ENCODE measurements at regions not wholly inside any gene's neighbourhood (a gene's known extent, or its start where the extent isn't known, plus 50 kb on each side); places are given as distances from the start of the nearest gene placed in this dataset.
"Not testable (repeated sequence)": the region's sequence is repeated elsewhere in the genome, so short reads cannot be mapped to it uniquely, and the experiment has no call there.

- no peak overlapping the region for H3K4me3 ChIP-seq (ENCODE audit: extremely low read depth, insufficient read depth, low read length, poor library complexity, severe bottlenecking)
- H3K4me1 ChIP-seq (ENCODE audit: control insufficient read depth, insufficient read depth, low read length, poor library complexity, severe bottlenecking), result peaks cover 9% of the 10 kb centered on the region
- H3K9me3 ChIP-seq (ENCODE audit: control insufficient read depth, low read length), result no peaks in the 10 kb centered on the region
- no peak overlapping the region for H3K27ac ChIP-seq (ENCODE audit: low read depth, low read length, severe bottlenecking)
- WGBS, 2 experiments (ENCODE audit: insufficient coverage in 2 of 2), result 83% methylated on average over 1 of the region's 2 CpGs; no CpG with 5 or more reads in 1 of the 2 experiments
- no peaks in the 10 kb centered on the region for H3K36me3 ChIP-seq (ENCODE audit: control insufficient read depth, insufficient read depth, low read length)
These were observed 143.8 kb upstream of the KCTD3 start for GRCh38 chr1:215423288-215423687.

DNA sequence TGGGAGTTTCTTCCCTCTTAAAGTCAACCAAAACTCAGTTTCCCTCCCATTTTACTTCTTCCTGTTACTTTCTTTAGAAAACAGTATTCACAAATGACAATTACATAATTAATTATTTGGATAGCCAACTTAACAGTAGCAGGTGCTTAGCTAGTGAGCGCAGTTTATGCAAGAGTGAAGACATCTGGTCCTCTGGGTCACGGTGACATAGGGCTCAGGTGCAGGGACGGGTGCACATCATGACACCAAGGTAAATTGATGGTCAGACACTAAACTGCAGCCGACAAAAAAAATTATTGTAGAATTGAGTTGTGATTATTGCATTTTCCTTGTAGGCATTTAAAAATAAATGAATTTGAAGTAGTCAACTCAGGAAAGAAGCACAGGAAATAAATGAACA lies 142.0 kb upstream of the KCTD3 start:
- Histone ChIP-seq H3K4me1 (ENCODE audit: control insufficient read depth, insufficient read depth, low read length, poor library complexity, severe bottlenecking) (no peaks in the 10 kb centered on the region), H3K4me3 (ENCODE audit: extremely low read depth, insufficient read depth, low read length, poor library complexity, severe bottlenecking) (no peak overlapping the region), H3K9me3 (ENCODE audit: control insufficient read depth, low read length) (no peaks in the 10 kb centered on the region), H3K36me3 (ENCODE audit: control insufficient read depth, insufficient read depth, low read length) (no peaks in the 10 kb centered on the region), H3K27ac (ENCODE audit: low read depth, low read length, severe bottlenecking) (no peak overlapping the region)
- 72 to 88% methylated on average over 2 to 4 of the region's 4 CpGs for WGBS, 2 experiments (ENCODE audit: insufficient coverage in 2 of 2)

DNA sequence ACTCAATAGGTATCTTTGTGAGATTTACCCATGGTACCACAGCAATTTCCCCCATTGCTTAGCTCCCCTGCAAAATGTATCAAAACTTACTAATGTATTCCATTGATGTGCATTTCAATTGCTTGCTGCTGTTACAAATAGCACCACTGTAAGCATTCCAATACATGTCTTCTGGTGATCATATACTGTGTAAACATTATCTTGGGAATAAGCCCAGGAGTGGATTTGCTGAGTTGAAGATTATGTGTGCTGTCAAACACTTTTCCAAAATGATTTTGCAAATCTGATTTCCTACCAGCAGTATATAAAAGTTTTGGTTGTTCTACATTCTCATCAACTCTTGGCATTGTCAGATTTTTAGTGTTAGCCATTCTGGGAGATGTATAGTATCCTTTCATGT lies 141.0 kb upstream of the KCTD3 start:
- Histone ChIP-seq H3K27ac (ENCODE audit: low read depth, low read length, severe bottlenecking) (no peak overlapping the region), H3K4me1 (ENCODE audit: control insufficient read depth, insufficient read depth, low read length, poor library complexity, severe bottlenecking) (no peaks in the 10 kb centered on the region), H3K4me3 (ENCODE audit: extremely low read depth, insufficient read depth, low read length, poor library complexity, severe bottlenecking) (no peak overlapping the region), H3K36me3 (ENCODE audit: control insufficient read depth, insufficient read depth, low read length) (no peaks in the 10 kb centered on the region), H3K9me3 (ENCODE audit: control insufficient read depth, low read length) (no peaks in the 10 kb centered on the region)

GRCh38 chr1:215432483-215433227 lies 134.4 kb upstream of the KCTD3 start:
- not testable (repeated sequence) for H3K9me3 ChIP-seq (ENCODE audit: control insufficient read depth, low read length); H3K4me1 ChIP-seq (ENCODE audit: control insufficient read depth, insufficient read depth, low read length, poor library complexity, severe bottlenecking)
- 79 to 90% methylated on average over 2 to 5 of the region's 6 CpGs for WGBS, 2 experiments (ENCODE audit: insufficient coverage in 2 of 2)

GRCh38 chr1:215433237-215433636 lies 133.9 kb upstream of the KCTD3 start:
- Histone ChIP-seq H3K4me1 (ENCODE audit: control insufficient read depth, insufficient read depth, low read length, poor library complexity, severe bottlenecking) (no peaks in the 10 kb centered on the region), H3K36me3 (ENCODE audit: control insufficient read depth, insufficient read depth, low read length) (no peaks in the 10 kb centered on the region), H3K9me3 (ENCODE audit: control insufficient read depth, low read length) (no peaks in the 10 kb centered on the region), H3K27ac (ENCODE audit: low read depth, low read length, severe bottlenecking) (no peak overlapping the region), H3K4me3 (ENCODE audit: extremely low read depth, insufficient read depth, low read length, poor library complexity, severe bottlenecking) (no peak overlapping the region)
- WGBS, 2 experiments (ENCODE audit: insufficient coverage in 2 of 2), result 87 to 93% methylated on average over 2 to 7 of the region's 8 CpGs

More at GRCh38 chr1:215432483-215433227, 134.4 kb upstream of the KCTD3 start:
- not testable (repeated sequence) for H3K4me3 ChIP-seq (ENCODE audit: extremely low read depth, insufficient read depth, low read length, poor library complexity, severe bottlenecking); H3K27ac ChIP-seq (ENCODE audit: low read depth, low read length, severe bottlenecking); H3K36me3 ChIP-seq (ENCODE audit: control insufficient read depth, insufficient read depth, low read length)

GRCh38 chr1:215439549-215439948 lies 127.6 kb upstream of the KCTD3 start:
- H3K4me1 ChIP-seq (ENCODE audit: control insufficient read depth, insufficient read depth, low read length, poor library complexity, severe bottlenecking), result no peaks in the 10 kb centered on the region
- H3K4me3 ChIP-seq (ENCODE audit: extremely low read depth, insufficient read depth, low read length, poor library complexity, severe bottlenecking), result no peak overlapping the region
- H3K36me3 ChIP-seq (ENCODE audit: control insufficient read depth, insufficient read depth, low read length), result no peaks in the 10 kb centered on the region
- H3K27ac ChIP-seq (ENCODE audit: low read depth, low read length, severe bottlenecking), result no peak overlapping the region
- no peaks in the 10 kb centered on the region for H3K9me3 ChIP-seq (ENCODE audit: control insufficient read depth, low read length)

- H3K9me3 ChIP-seq (ENCODE audit: control insufficient read depth, low read length), result no peaks in the 10 kb centered on the region
- no peaks in the 10 kb centered on the region for H3K36me3 ChIP-seq (ENCODE audit: control insufficient read depth, insufficient read depth, low read length)
- no peaks in the 10 kb centered on the region for H3K4me1 ChIP-seq (ENCODE audit: control insufficient read depth, insufficient read depth, low read length, poor library complexity, severe bottlenecking)
- no peak overlapping the region for H3K4me3 ChIP-seq (ENCODE audit: extremely low read depth, insufficient read depth, low read length, poor library complexity, severe bottlenecking)
- WGBS, 2 experiments (ENCODE audit: insufficient coverage in 2 of 2), result 75% methylated on average over 1 of the region's 2 CpGs; no CpG with 5 or more reads in 1 of the 2 experiments
- no peak overlapping the region for H3K27ac ChIP-seq (ENCODE audit: low read depth, low read length, severe bottlenecking)
These were observed 122.2 kb upstream of the KCTD3 start for GRCh38 chr1:215444715-215445414.

- not testable (repeated sequence) for H3K4me3 ChIP-seq (ENCODE audit: extremely low read depth, insufficient read depth, low read length, poor library complexity, severe bottlenecking); H3K27ac ChIP-seq (ENCODE audit: low read depth, low read length, severe bottlenecking); H3K9me3 ChIP-seq (ENCODE audit: control insufficient read depth, low read length); H3K4me1 ChIP-seq (ENCODE audit: control insufficient read depth, insufficient read depth, low read length, poor library complexity, severe bottlenecking); H3K36me3 ChIP-seq (ENCODE audit: control insufficient read depth, insufficient read depth, low read length)
- 81% methylated on average over 5 of the region's 6 CpGs for WGBS, 2 experiments (ENCODE audit: insufficient coverage in 2 of 2)
These were observed 119.1 kb upstream of the KCTD3 start for GRCh38 chr1:215448014-215448413.

- 75 to 80% methylated on average over 1 of the region's 1 CpG for WGBS, 2 experiments (ENCODE audit: insufficient coverage in 2 of 2)
- H3K4me1 ChIP-seq (ENCODE audit: control insufficient read depth, insufficient read depth, low read length, poor library complexity, severe bottlenecking); H3K9me3 ChIP-seq (ENCODE audit: control insufficient read depth, low read length); H3K27ac ChIP-seq (ENCODE audit: low read depth, low read length, severe bottlenecking); H3K4me3 ChIP-seq (ENCODE audit: extremely low read depth, insufficient read depth, low read length, poor library complexity, severe bottlenecking); H3K36me3 ChIP-seq (ENCODE audit: control insufficient read depth, insufficient read depth, low read length): not testable (repeated sequence)
These were observed 118.0 kb upstream of the KCTD3 start for GRCh38 chr1:215449147-215449546.

DNA sequence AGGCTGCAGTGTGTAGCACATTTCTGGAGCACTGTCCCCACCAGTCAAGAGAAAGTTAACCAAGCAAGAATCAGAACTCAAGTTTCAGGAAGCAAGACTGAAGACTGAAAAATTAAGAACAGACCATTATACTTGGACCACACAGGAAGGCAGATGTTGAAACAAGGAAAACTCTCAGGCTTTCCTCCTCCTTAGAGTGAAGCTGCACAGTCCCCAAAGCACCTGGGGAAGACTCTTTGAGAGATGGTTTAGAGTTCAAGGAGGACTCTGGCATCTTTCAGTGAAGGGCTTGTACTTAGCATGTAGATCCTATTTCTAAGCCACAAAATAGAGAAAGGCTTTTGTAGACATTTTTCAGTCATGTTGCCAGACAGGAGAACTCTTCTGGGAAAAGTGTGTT lies 113.7 kb upstream of the KCTD3 start:
- H3K9me3 ChIP-seq (ENCODE audit: control insufficient read depth, low read length), result no peaks in the 10 kb centered on the region
- H3K4me3 ChIP-seq (ENCODE audit: extremely low read depth, insufficient read depth, low read length, poor library complexity, severe bottlenecking), result no peak overlapping the region
- no peaks in the 10 kb centered on the region for H3K36me3 ChIP-seq (ENCODE audit: control insufficient read depth, insufficient read depth, low read length)
- no peaks in the 10 kb centered on the region for H3K4me1 ChIP-seq (ENCODE audit: control insufficient read depth, insufficient read depth, low read length, poor library complexity, severe bottlenecking)
- H3K27ac ChIP-seq (ENCODE audit: low read depth, low read length, severe bottlenecking), result no peak overlapping the region

DNA sequence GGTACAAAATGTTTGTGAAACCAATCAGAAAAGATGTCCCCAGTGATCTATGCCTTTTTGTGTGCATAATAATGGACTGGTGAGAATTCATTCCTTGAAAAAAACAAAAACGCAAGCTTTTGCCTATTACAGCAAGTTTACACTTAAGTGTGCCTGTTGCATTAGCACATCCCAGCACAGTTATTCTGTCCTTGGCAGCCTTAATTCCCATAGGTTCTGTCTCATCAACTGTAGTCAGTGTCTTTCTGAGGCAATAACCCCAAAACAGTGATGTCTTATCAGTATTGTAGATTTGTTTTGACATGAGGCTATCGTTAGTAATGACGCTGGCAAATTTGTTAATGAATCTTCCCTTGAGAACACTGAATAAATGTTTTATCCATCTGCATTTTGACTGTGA lies 109.9 kb upstream of the KCTD3 start:
- Histone ChIP-seq H3K9me3 (ENCODE audit: control insufficient read depth, low read length) (no peaks in the 10 kb centered on the region), H3K27ac (ENCODE audit: low read depth, low read length, severe bottlenecking) (no peak overlapping the region), H3K36me3 (ENCODE audit: control insufficient read depth, insufficient read depth, low read length) (no peaks in the 10 kb centered on the region), H3K4me1 (ENCODE audit: control insufficient read depth, insufficient read depth, low read length, poor library complexity, severe bottlenecking) (no peaks in the 10 kb centered on the region), H3K4me3 (ENCODE audit: extremely low read depth, insufficient read depth, low read length, poor library complexity, severe bottlenecking) (no peak overlapping the region)
- 100% methylated on average over 1 of the region's 3 CpGs; no CpG with 5 or more reads in 1 of the 2 experiments for WGBS, 2 experiments (ENCODE audit: insufficient coverage in 2 of 2)

All from mesodermal cell (in vitro differentiated cells).